ENCODE measurements at regions not wholly inside any gene's neighbourhood (a gene's known extent, or its start where the extent isn't known, plus 50 kb on each side); places are given as distances from the start of the nearest gene placed in this dataset.

GRCh38 chr5:118692811-118693342, 295.5 kb downstream of the DTWD2 start (continued):
- no peak for TF ChIP-seq NKRF (conservative IDR thresholded peaks at IDR 0.05)
- TF ChIP-seq PAX5 (IDR thresholded peaks at IDR 0.05; ENCODE audit: borderline replicate concordance, low read depth, low read length): no peak

- BruUV-seq (replicated peaks): no TSS peak
- no peak overlapping the region for H3K4me3 ChIP-seq
- H3K4me2 ChIP-seq (ENCODE audit: control insufficient read depth, insufficient read depth): peak overlapping the region; percentile 22; the same call in 1 of the 2 replicates
- SMC1A ChIA-PET (ENCODE audit: uncharacterized antibody, unreplicated experiment): interaction anchor here (0.7 kb wide), 1 partner anchor 19 kb away, joined by 3 read pairs; no protein-coding TSS in a partner anchor
- H3K9ac ChIP-seq (ENCODE audit: control insufficient read depth, insufficient read depth, low read length): no peak overlapping the region
- no peaks in the 10 kb centered on the region for H3K36me3 ChIP-seq (ENCODE audit: control insufficient read depth in 2 of 2, insufficient read depth in 2 of 2, low read length in 1 of 2)
- ATAC-seq: peak; percentile 69
- intact Hi-C loops (cut with micrococcal nuclease; ENCODE audit: unreplicated experiment) (no loop called here), in situ Hi-C loops (cut with MboI) (no loop called here)
- no peaks in the 10 kb centered on the region for H4K20me1 ChIP-seq (ENCODE audit: control insufficient read depth, insufficient read depth)
- FAIRE-seq: peak; percentile 85
- H3K27me3 ChIP-seq (replicated peaks in 1 of 2; ENCODE audit: control insufficient read depth in 2 of 2, insufficient read depth in 2 of 2, low read length in 1 of 2): no peaks in the 10 kb centered on the region
- POLR2A ChIA-PET: no interaction called here
- TF ChIP-seq POU2F2 (IDR thresholded peaks at IDR 0.05; ENCODE audit: borderline replicate concordance, low read depth, low read length) (peak; percentile 46; the same call in 1 of the 3 replicates), NFIC (IDR thresholded peaks at IDR 0.05; ENCODE audit: low read depth, low read length) (peak; percentile 17; the same call in 1 of the 2 replicates), RUNX3 (IDR thresholded peaks at IDR 0.05; ENCODE audit: low read length) (peak; percentile 34), TCF7 (IDR thresholded peaks at IDR 0.05; ENCODE audit: borderline replicate concordance) (0 out of 2 replicates have a peak, but pooled peaks have one; percentile 15), SREBF2 (IDR thresholded peaks at IDR 0.05; ENCODE audit: low read length) (no peak), CREM (IDR thresholded peaks at IDR 0.05; ENCODE audit: low read depth) (no peak), SIX5 (IDR thresholded peaks at IDR 0.05; ENCODE audit: low read depth, low read length, severe bottlenecking) (no peak)
- no peak for DNase-seq (ENCODE audit: low read depth, low spot score)
- WGBS (ENCODE audit: insufficient coverage, insufficient replicate concordance, low lambda C conversion rate, missing lambda C conversion rate): 10% methylated on average over 5 of the region's 5 CpGs
- CTCF ChIA-PET: no interaction called here
- no peak overlapping the region for H3K27ac ChIP-seq (ENCODE audit: control insufficient read depth, insufficient read depth)
- H3K4me1 ChIP-seq (ENCODE audit: control insufficient read depth, insufficient read depth, low read length): no peaks in the 10 kb centered on the region
- RAD21 ChIA-PET (ENCODE audit: unreplicated experiment): no interaction called here
- no peaks in the 10 kb centered on the region for H3K9me3 ChIP-seq (replicated peaks; ENCODE audit: control insufficient read depth, insufficient read depth, low read length)
- no peak overlapping the region for H2AFZ ChIP-seq (ENCODE audit: control insufficient read depth, low read depth, low read length)
- H3K79me2 ChIP-seq (ENCODE audit: control insufficient read depth, insufficient read depth, low read length): no peaks in the 10 kb centered on the region
Measured at GRCh38 chr5:118687661-118688621, 300.4 kb downstream of the DTWD2 start.

All from GM12878 (cell line).